ENCODE measurements at regions not wholly inside any gene's neighbourhood (a gene's known extent, or its start where the extent isn't known, plus 50 kb on each side); places are given as distances from the start of the nearest gene placed in this dataset.

- no peak for TF ChIP-seq CTCF (IDR thresholded peaks at IDR 0.05)
- ATAC-seq (no peak), DNase-seq (peak in 1 of 4 donors; percentile 15)
- no peaks in the 10 kb centered on the region for H3K27me3 ChIP-seq
- peaks cover 0 to 2% of the 10 kb centered on the region in 2 donors for H3K9me3 ChIP-seq
- H3K4me3 ChIP-seq = no peak overlapping the region
- no peaks in the 10 kb centered on the region for H3K4me1 ChIP-seq
- no peak overlapping the region for H3K27ac ChIP-seq
- intact Hi-C loops (cut with DNase I) = no loop called here
- H3K36me3 ChIP-seq = no peaks in the 10 kb centered on the region
Measured at GRCh38 chr11:71182791-71183677, 69.3 kb downstream of the SHANK2 start.

GRCh38 chr11:71181566-71181965 lies 70.8 kb downstream of the SHANK2 start:
- TF ChIP-seq CTCF (IDR thresholded peaks at IDR 0.05) = no peak
- H3K9me3 ChIP-seq = peaks cover 0 to 10% of the 10 kb centered on the region in 2 donors
- no peak overlapping the region for H3K4me3 ChIP-seq
- no peaks in the 10 kb centered on the region for H3K4me1 ChIP-seq
- no peak for ATAC-seq
- H3K36me3 ChIP-seq = no peaks in the 10 kb centered on the region
- DNase-seq = peak in 1 of 4 donors; percentile 16
- H3K27ac ChIP-seq = no peak overlapping the region
- intact Hi-C loops (cut with DNase I) = no loop called here
- no peaks in the 10 kb centered on the region for H3K27me3 ChIP-seq

GRCh38 chr11:71180694-71181470 lies 71.5 kb downstream of the SHANK2 start:
- ATAC-seq (no peak), DNase-seq (peak in 1 of 4 donors; percentile 6)
- H3K27me3 ChIP-seq = no peaks in the 10 kb centered on the region
- no peak overlapping the region for H3K4me3 ChIP-seq
- no peaks in the 10 kb centered on the region for H3K4me1 ChIP-seq
- no peak for TF ChIP-seq CTCF (IDR thresholded peaks at IDR 0.05)
- no peak overlapping the region for H3K27ac ChIP-seq
- H3K9me3 ChIP-seq = peaks cover 0 to 17% of the 10 kb centered on the region in 2 donors
- intact Hi-C loops (cut with DNase I) = no loop called here
- H3K36me3 ChIP-seq = no peaks in the 10 kb centered on the region

- ATAC-seq (no peak), DNase-seq (peak in 1 of 4 donors; percentile 2)
- Histone ChIP-seq H3K9me3 (peaks cover 0 to 18% of the 10 kb centered on the region in 2 donors), H3K36me3 (no peaks in the 10 kb centered on the region), H3K27ac (no peak overlapping the region), H3K27me3 (no peaks in the 10 kb centered on the region), H3K4me3 (no peak overlapping the region), H3K4me1 (no peaks in the 10 kb centered on the region)
- no peak for TF ChIP-seq CTCF (IDR thresholded peaks at IDR 0.05)
- intact Hi-C loops (cut with DNase I) = no loop called here
Measured at GRCh38 chr11:71179877-71180605, 72.3 kb downstream of the SHANK2 start.
